ENCODE measurements at regions not wholly inside any gene's neighbourhood (a gene's known extent, or its start where the extent isn't known, plus 50 kb on each side); places are given as distances from the start of the nearest gene placed in this dataset.

- Mint-ChIP-seq H3K36me3 (ENCODE audit: low read depth) (no peaks in the 10 kb centered on the region), H3K27me3 (ENCODE audit: low read depth) (peaks cover 3% of the 10 kb centered on the region), H3K4me3 (peak overlapping the region in 1 of 3 experiments; percentile 3), H3K9me3 (no peaks in the 10 kb centered on the region), H3K27ac (no peak overlapping the region), H3K4me1 (peaks cover 24% of the 10 kb centered on the region)
- no peak for TF ChIP-seq CTCF (IDR thresholded peaks at IDR 0.05; ENCODE audit: unreplicated experiment in 3 of 3)
These were observed 198.9 kb downstream of the ADAMTS15 start for GRCh38 chr11:130647371-130647770.

- H3K9me3 Mint-ChIP-seq = no peaks in the 10 kb centered on the region
- H3K27ac Mint-ChIP-seq = peak overlapping the region in 1 of 3 experiments; percentile 8
- peaks cover 3% of the 10 kb centered on the region for H3K27me3 Mint-ChIP-seq (ENCODE audit: low read depth)
- TF ChIP-seq CTCF (IDR thresholded peaks at IDR 0.05; ENCODE audit: unreplicated experiment in 3 of 3) = no peak
- H3K36me3 Mint-ChIP-seq (ENCODE audit: low read depth) = no peaks in the 10 kb centered on the region
- H3K4me1 Mint-ChIP-seq = peaks cover 47% of the 10 kb centered on the region
- H3K4me3 Mint-ChIP-seq = no peak overlapping the region
These were observed 201.4 kb downstream of the ADAMTS15 start for GRCh38 chr11:130649801-130650200.

- no peak for TF ChIP-seq CTCF (IDR thresholded peaks at IDR 0.05; ENCODE audit: unreplicated experiment in 3 of 3)
- no peak overlapping the region for H3K4me3 Mint-ChIP-seq
- H3K27me3 Mint-ChIP-seq (ENCODE audit: low read depth) = peaks cover 3% of the 10 kb centered on the region
- no peaks in the 10 kb centered on the region for H3K9me3 Mint-ChIP-seq
- peak overlapping the region in 1 of 3 experiments; percentile 31 for H3K27ac Mint-ChIP-seq
- H3K4me1 Mint-ChIP-seq = peaks cover 54% of the 10 kb centered on the region
- no peaks in the 10 kb centered on the region for H3K36me3 Mint-ChIP-seq (ENCODE audit: low read depth)
These were observed 202.1 kb downstream of the ADAMTS15 start for GRCh38 chr11:130650456-130651030.

GRCh38 chr11:130651066-130651855 lies 202.8 kb downstream of the ADAMTS15 start:
- no peak overlapping the region for H3K4me3 Mint-ChIP-seq
- H3K36me3 Mint-ChIP-seq (ENCODE audit: low read depth) = peaks cover 5% of the 10 kb centered on the region
- peak overlapping the region in 1 of 3 experiments; percentile 31 for H3K27ac Mint-ChIP-seq
- H3K27me3 Mint-ChIP-seq (ENCODE audit: low read depth) = peaks cover 3% of the 10 kb centered on the region
- TF ChIP-seq CTCF (IDR thresholded peaks at IDR 0.05; ENCODE audit: unreplicated experiment in 3 of 3) = no peak
- H3K9me3 Mint-ChIP-seq = peaks cover 7% of the 10 kb centered on the region
- peaks cover 54% of the 10 kb centered on the region for H3K4me1 Mint-ChIP-seq

GRCh38 chr11:130652671-130653335 lies 204.4 kb downstream of the ADAMTS15 start:
- H3K27ac Mint-ChIP-seq = peak overlapping the region in 2 of 3 experiments; percentile 53 to 86
- peaks cover 3% of the 10 kb centered on the region for H3K27me3 Mint-ChIP-seq (ENCODE audit: low read depth)
- no peak for TF ChIP-seq CTCF (IDR thresholded peaks at IDR 0.05; ENCODE audit: unreplicated experiment in 3 of 3)
- no peak overlapping the region for H3K4me3 Mint-ChIP-seq
- peaks cover 54% of the 10 kb centered on the region for H3K4me1 Mint-ChIP-seq
- H3K9me3 Mint-ChIP-seq = peaks cover 15% of the 10 kb centered on the region
- peaks cover 5% of the 10 kb centered on the region for H3K36me3 Mint-ChIP-seq (ENCODE audit: low read depth)
